ENCODE measurements at regions not wholly inside any gene's neighbourhood (a gene's known extent, or its start where the extent isn't known, plus 50 kb on each side); places are given as distances from the start of the nearest gene placed in this dataset.

- TF ChIP-seq, protein P1, sequence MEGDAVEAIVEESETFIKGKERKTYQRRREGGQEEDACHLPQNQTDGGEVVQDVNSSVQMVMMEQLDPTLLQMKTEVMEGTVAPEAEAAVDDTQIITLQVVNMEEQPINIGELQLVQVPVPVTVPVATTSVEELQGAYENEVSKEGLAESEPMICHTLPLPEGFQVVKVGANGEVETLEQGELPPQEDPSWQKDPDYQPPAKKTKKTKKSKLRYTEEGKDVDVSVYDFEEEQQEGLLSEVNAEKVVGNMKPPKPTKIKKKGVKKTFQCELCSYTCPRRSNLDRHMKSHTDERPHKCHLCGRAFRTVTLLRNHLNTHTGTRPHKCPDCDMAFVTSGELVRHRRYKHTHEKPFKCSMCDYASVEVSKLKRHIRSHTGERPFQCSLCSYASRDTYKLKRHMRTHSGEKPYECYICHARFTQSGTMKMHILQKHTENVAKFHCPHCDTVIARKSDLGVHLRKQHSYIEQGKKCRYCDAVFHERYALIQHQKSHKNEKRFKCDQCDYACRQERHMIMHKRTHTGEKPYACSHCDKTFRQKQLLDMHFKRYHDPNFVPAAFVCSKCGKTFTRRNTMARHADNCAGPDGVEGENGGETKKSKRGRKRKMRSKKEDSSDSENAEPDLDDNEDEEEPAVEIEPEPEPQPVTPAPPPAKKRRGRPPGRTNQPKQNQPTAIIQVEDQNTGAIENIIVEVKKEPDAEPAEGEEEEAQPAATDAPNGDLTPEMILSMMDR (IDR thresholded peaks at IDR 0.05) = peak; percentile 80
- TF ChIP-seq TCF12 (IDR thresholded peaks at IDR 0.05) (peak; percentile 92), YY1 (IDR thresholded peaks at IDR 0.05; ENCODE audit: low read depth) (peak; percentile 50; the same call in 1 of the 2 replicates), USF2 (IDR thresholded peaks at IDR 0.05; ENCODE audit: borderline replicate concordance, low read depth, low read length) (no peak), RXRA (IDR thresholded peaks at IDR 0.05; ENCODE audit: borderline replicate concordance, low read depth) (peak; percentile 77), EZH2phosphoT487 (IDR thresholded peaks at IDR 0.05; ENCODE audit: borderline replicate concordance, low read depth) (no peak), NFIC (IDR thresholded peaks at IDR 0.05; ENCODE audit: borderline replicate concordance) (peak; percentile 99), GATA2 (CRISPR knock-in tag; IDR thresholded peaks at IDR 0.05) (no peak), JUND (IDR thresholded peaks at IDR 0.05) (peak; percentile 71), SMC3 (IDR thresholded peaks at IDR 0.05; ENCODE audit: low read depth, low read length) (peak; percentile 51), RFX5 (IDR thresholded peaks at IDR 0.05; ENCODE audit: low read length) (no peak)
- TF ChIP-seq, protein P2, sequence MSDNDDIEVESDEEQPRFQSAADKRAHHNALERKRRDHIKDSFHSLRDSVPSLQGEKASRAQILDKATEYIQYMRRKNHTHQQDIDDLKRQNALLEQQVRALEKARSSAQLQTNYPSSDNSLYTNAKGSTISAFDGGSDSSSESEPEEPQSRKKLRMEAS (IDR thresholded peaks at IDR 0.05; ENCODE audit: low read depth) = peak; percentile 44; the same call in 1 of the 2 replicates
Observed at GRCh38 chr7:131861620-131862346, 305.4 kb upstream of the PODXL start (continued).

- H3K4me2 ChIP-seq = peak overlapping the region; percentile 38
- no peaks in the 10 kb centered on the region for H3K9me3 ChIP-seq
- H3K4me1 ChIP-seq (ENCODE audit: control insufficient read depth in 1 of 2, insufficient read depth in 2 of 2, low read depth in 1 of 2, low read length in 1 of 2) = peaks cover 7 to 30% of the 10 kb centered on the region in 2 experiments; a peak in 3 of 4 replicates
- H3F3A ChIP-seq (replicated peaks; ENCODE audit: insufficient read depth) = peaks cover 23% of the 10 kb centered on the region
- ChIA-PET POLR2A (no interaction called here), CTCF (interaction anchor here (0.6 to 5.9 kb wide), 105 partner anchors 8 to 1818 kb away, joined by 3 to 74 read pairs (median 4); no protein-coding TSS in a partner anchor)
- no peaks in the 10 kb centered on the region for H3K9me2 ChIP-seq
- 12% methylated on average over 6 of the region's 6 CpGs for WGBS (ENCODE audit: low lambda C conversion rate)
- no peaks in the 10 kb centered on the region for H3K36me3 ChIP-seq (replicated peaks in 1 of 2; ENCODE audit: control insufficient read depth in 1 of 2, insufficient read depth in 2 of 2, low read length in 1 of 2)
- DNase-seq = peak; percentile 80
- peak overlapping the region; percentile 14; the same call in 1 of the 2 replicates for H3K9ac ChIP-seq
- H3K4me3 ChIP-seq (ENCODE audit: low read depth in 2 of 2, low read length in 1 of 2) = peak overlapping the region in 1 of 2 experiments; percentile 15; a peak in 1 of 4 replicates
- H3K79me2 ChIP-seq (ENCODE audit: insufficient read depth) = no peaks in the 10 kb centered on the region
- no peaks in the 10 kb centered on the region for H3K27me3 ChIP-seq (ENCODE audit: insufficient read depth)
- peak overlapping the region; percentile 69 for H2AFZ ChIP-seq (ENCODE audit: low read depth)
- H4K20me1 ChIP-seq (ENCODE audit: insufficient read depth) = no peaks in the 10 kb centered on the region
- peak overlapping the region in 1 of 2 experiments; percentile 76; a peak in 3 of 4 replicates for H3K27ac ChIP-seq (ENCODE audit: low read depth in 2 of 2, low read length in 1 of 2)
- TF ChIP-seq NFIC (IDR thresholded peaks at IDR 0.05; ENCODE audit: borderline replicate concordance) = peak; percentile 50; the same call in 1 of the 2 replicates
- TF ChIP-seq YY1 (IDR thresholded peaks at IDR 0.05; ENCODE audit: low read depth) = no peak; the same call in 1 of the 2 replicates
- peak; percentile 26 for TF ChIP-seq CHD2 (IDR thresholded peaks at IDR 0.05; ENCODE audit: low read length, partially characterized antibody)
- TF ChIP-seq, protein P2 (IDR thresholded peaks at IDR 0.05; ENCODE audit: low read depth) = peak; percentile 51; the same call in 1 of the 2 replicates
- TF ChIP-seq, protein P3, sequence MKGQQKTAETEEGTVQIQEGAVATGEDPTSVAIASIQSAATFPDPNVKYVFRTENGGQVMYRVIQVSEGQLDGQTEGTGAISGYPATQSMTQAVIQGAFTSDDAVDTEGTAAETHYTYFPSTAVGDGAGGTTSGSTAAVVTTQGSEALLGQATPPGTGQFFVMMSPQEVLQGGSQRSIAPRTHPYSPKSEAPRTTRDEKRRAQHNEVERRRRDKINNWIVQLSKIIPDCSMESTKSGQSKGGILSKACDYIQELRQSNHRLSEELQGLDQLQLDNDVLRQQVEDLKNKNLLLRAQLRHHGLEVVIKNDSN (IDR thresholded peaks at IDR 0.05; ENCODE audit: borderline replicate concordance, low read depth) = no peak
- peak; percentile 86 for TF ChIP-seq RAD21 (IDR thresholded peaks at IDR 0.05; ENCODE audit: low read length)
- peak; percentile 66 for TF ChIP-seq JUND (IDR thresholded peaks at IDR 0.05)
- peak; percentile 69 for TF ChIP-seq TCF12 (IDR thresholded peaks at IDR 0.05)
- no peak for TF ChIP-seq FOXJ3 (CRISPR knock-in tag; IDR thresholded peaks at IDR 0.05)
- TF ChIP-seq MXI1 (IDR thresholded peaks at IDR 0.05; ENCODE audit: low read depth, low read length) = peak; percentile 25; the same call in 1 of the 2 replicates
- TF ChIP-seq TAF1 (IDR thresholded peaks at IDR 0.05; ENCODE audit: borderline replicate concordance, low read depth, low read length) = no peak
- TF ChIP-seq, protein P1 (IDR thresholded peaks at IDR 0.05) = peak; percentile 99
- TF ChIP-seq GATA2 (CRISPR knock-in tag; IDR thresholded peaks at IDR 0.05) = no peak
- TF ChIP-seq RXRA (IDR thresholded peaks at IDR 0.05; ENCODE audit: borderline replicate concordance, low read depth) = no peak
- TF ChIP-seq TEAD4 (IDR thresholded peaks at IDR 0.05; ENCODE audit: borderline replicate concordance, insufficient read depth) = no peak
Observed at GRCh38 chr7:131859147-131859821, 302.9 kb upstream of the PODXL start.

Measured in SK-N-SH (cell line).